HG03432 (cell line): ENCODE measurements at regions not wholly inside any gene's neighbourhood (a gene's known extent, or its start where the extent isn't known, plus 50 kb on each side); places are given as distances from the start of the nearest gene placed in this dataset.
A peak's percentile ranks its signal among the peaks of the same experiment; 100 is the strongest.

Source experiments
- ATAC-seq: cut with Tn5 transposase; IDR thresholded peaks from one replicate; pipeline ENCODE4 v1.9.1; 2021; ENCODE audit warnings: mild to moderate bottlenecking, moderate library complexity; ENCODE audit not compliant: unreplicated experiment

GRCh38 chrX:46447384-46447783 is 97.8 kb downstream of the ZNF674 start:
- no peak for ATAC-seq

GRCh38 chrX:46446727-46447378 is 98.4 kb downstream of the ZNF674 start:
- ATAC-seq = peak; percentile 98

GRCh38 chrX:46444011-46444410 is 101.2 kb downstream of the ZNF674 start:
- no peak for ATAC-seq

- no peak for ATAC-seq
Measured at GRCh38 chrX:46436744-46437143, 108.5 kb downstream of the ZNF674 start.

GRCh38 chrX:46433892-46434291 is 111.3 kb downstream of the ZNF674 start:
- no peak for ATAC-seq

- ATAC-seq = no peak
Measured at GRCh38 chrX:46408553-46409407, 136.4 kb downstream of the ZNF674 start.

GRCh38 chrX:46407753-46408130 is 137.5 kb downstream of the ZNF674 start:
- ATAC-seq = no peak

GRCh38 chrX:46407036-46407752 is 138.0 kb downstream of the ZNF674 start:
- no peak for ATAC-seq

- no peak for ATAC-seq
Measured at GRCh38 chrX:46404774-46405173, 140.4 kb downstream of the ZNF674 start.

- no peak for ATAC-seq
Measured at GRCh38 chrX:46400530-46401443, 144.4 kb downstream of the ZNF674 start.

GRCh38 chrX:46398874-46399273 is 146.3 kb downstream of the ZNF674 start:
- no peak for ATAC-seq

GRCh38 chrX:46398126-46398525 is 147.1 kb downstream of the ZNF674 start:
- ATAC-seq = no peak

- no peak for ATAC-seq
Measured at GRCh38 chrX:46386511-46386910, 158.7 kb downstream of the ZNF674 start.

- ATAC-seq = no peak
Measured at GRCh38 chrX:46383006-46383405, 162.2 kb downstream of the ZNF674 start.

GRCh38 chrX:46382595-46382994 is 162.6 kb downstream of the ZNF674 start:
- ATAC-seq = no peak

- ATAC-seq = no peak
Measured at GRCh38 chrX:46381630-46382029, 163.6 kb downstream of the ZNF674 start.

- no peak for ATAC-seq
Measured at GRCh38 chrX:46380148-46380752, 165.0 kb downstream of the ZNF674 start.

- ATAC-seq = no peak
Measured at GRCh38 chrX:46376246-46376885, 168.9 kb downstream of the ZNF674 start.

GRCh38 chrX:46375831-46376230 is 169.4 kb downstream of the ZNF674 start:
- no peak for ATAC-seq

- ATAC-seq = no peak
Measured at GRCh38 chrX:46374371-46374770, 170.8 kb downstream of the ZNF674 start.
